ENCODE measurements at regions not wholly inside any gene's neighbourhood (a gene's known extent, or its start where the extent isn't known, plus 50 kb on each side); places are given as distances from the start of the nearest gene placed in this dataset.

- no peak for ATAC-seq (ENCODE audit: insufficient read depth, low read depth)
Measured at GRCh38 chr11:27250867-27251665, 111.9 kb downstream of the CCDC34 start.

DNA sequence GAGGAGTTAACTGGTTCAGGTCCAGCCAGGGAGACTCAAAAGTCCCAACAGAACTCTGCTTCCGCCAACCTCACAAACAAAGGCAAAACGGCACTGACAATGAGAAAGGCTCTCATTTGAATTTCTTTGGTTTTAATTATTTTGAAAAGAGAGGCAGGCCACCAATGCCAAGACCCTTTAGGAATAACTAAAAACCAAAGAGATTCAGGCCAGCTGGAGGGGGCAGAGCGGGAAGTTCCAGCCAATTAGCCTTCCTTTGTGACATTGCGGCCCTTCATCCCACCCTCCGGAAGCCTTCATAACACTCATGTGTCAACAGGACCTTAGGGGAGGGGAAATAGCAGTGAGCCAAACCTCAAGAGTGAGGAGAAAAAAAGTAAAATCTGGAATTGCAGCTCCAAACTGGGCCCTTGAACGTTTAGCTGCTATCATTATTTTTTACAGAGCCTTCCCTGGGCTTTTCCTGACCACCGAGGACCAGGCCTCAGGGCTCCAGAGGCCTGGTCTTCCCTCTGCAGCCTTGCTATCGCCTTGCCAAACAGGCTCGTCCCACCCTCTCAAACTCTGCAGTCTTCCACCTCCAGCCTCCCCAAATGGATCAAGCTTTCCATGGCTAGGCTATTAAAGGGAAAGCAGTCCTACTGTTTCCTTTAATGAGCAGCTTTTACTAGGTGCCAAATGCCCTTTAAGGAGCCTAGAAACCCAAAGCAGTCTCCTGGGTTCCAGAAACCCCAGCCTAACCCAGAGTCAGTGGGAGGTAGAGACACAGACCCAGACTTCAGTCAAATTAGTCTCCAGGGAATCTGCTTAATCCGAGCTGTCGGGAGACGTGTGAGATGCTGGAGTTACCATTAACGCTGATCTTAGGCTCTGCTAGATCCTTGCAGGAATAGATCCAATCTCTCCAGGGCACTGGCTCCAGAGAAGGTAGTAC, 114.2 kb downstream of the CCDC34 start:
- H3K27me3 ChIP-seq (ENCODE audit: insufficient read depth, low read length, poor library complexity) = no peaks in the 10 kb centered on the region
- DNase-seq = no peak
- H2AFZ ChIP-seq (ENCODE audit: low read depth, low read length) = no peak overlapping the region
- H3K9me3 ChIP-seq (ENCODE audit: insufficient read depth, low read length, severe bottlenecking) = no peaks in the 10 kb centered on the region
- ATAC-seq (ENCODE audit: insufficient read depth, low read depth) = no peak
- no peaks in the 10 kb centered on the region for H3K36me3 ChIP-seq (ENCODE audit: insufficient read depth, low read length)
- no peaks in the 10 kb centered on the region for H3K4me1 ChIP-seq (ENCODE audit: insufficient read depth, low read length)
- no peak overlapping the region for H3K4me2 ChIP-seq (ENCODE audit: insufficient read depth, low read length)
- TF ChIP-seq, protein P1, sequence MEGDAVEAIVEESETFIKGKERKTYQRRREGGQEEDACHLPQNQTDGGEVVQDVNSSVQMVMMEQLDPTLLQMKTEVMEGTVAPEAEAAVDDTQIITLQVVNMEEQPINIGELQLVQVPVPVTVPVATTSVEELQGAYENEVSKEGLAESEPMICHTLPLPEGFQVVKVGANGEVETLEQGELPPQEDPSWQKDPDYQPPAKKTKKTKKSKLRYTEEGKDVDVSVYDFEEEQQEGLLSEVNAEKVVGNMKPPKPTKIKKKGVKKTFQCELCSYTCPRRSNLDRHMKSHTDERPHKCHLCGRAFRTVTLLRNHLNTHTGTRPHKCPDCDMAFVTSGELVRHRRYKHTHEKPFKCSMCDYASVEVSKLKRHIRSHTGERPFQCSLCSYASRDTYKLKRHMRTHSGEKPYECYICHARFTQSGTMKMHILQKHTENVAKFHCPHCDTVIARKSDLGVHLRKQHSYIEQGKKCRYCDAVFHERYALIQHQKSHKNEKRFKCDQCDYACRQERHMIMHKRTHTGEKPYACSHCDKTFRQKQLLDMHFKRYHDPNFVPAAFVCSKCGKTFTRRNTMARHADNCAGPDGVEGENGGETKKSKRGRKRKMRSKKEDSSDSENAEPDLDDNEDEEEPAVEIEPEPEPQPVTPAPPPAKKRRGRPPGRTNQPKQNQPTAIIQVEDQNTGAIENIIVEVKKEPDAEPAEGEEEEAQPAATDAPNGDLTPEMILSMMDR (IDR thresholded peaks at IDR 0.05; ENCODE audit: borderline replicate concordance, extremely low read depth, low read length, poor library complexity, severe bottlenecking) = no peak
- no peak for TF ChIP-seq EZH2 (IDR thresholded peaks at IDR 0.05; ENCODE audit: borderline replicate concordance, low read depth, low read length, severe bottlenecking)
- no peaks in the 10 kb centered on the region for H4K20me1 ChIP-seq (ENCODE audit: insufficient read depth, low read length)
- H3K4me3 ChIP-seq (ENCODE audit: low read depth in 1 of 2, low read length in 2 of 2) = no peak overlapping the region
- no peaks in the 10 kb centered on the region for H3K79me2 ChIP-seq (ENCODE audit: insufficient read depth, low read length)
- no peak overlapping the region for H3K27ac ChIP-seq (ENCODE audit: low read length)
- H3K9ac ChIP-seq (ENCODE audit: low read depth, low read length) = no peak overlapping the region

More at GRCh38 chr11:27250867-27251665, 111.9 kb downstream of the CCDC34 start:
- Histone ChIP-seq H3K4me3 (ENCODE audit: low read depth in 1 of 2, low read length in 2 of 2) (no peak overlapping the region), H3K4me2 (ENCODE audit: insufficient read depth, low read length) (no peak overlapping the region), H3K9me3 (ENCODE audit: insufficient read depth, low read length, severe bottlenecking) (no peaks in the 10 kb centered on the region), H3K79me2 (ENCODE audit: insufficient read depth, low read length) (no peaks in the 10 kb centered on the region), H3K4me1 (ENCODE audit: insufficient read depth, low read length) (no peaks in the 10 kb centered on the region), H3K36me3 (ENCODE audit: insufficient read depth, low read length) (no peaks in the 10 kb centered on the region), H3K9ac (ENCODE audit: low read depth, low read length) (no peak overlapping the region), H4K20me1 (ENCODE audit: insufficient read depth, low read length) (no peaks in the 10 kb centered on the region), H3K27ac (ENCODE audit: low read length) (no peak overlapping the region), H2AFZ (ENCODE audit: low read depth, low read length) (no peak overlapping the region), H3K27me3 (ENCODE audit: insufficient read depth, low read length, poor library complexity) (no peaks in the 10 kb centered on the region)
- no peak for TF ChIP-seq EZH2 (IDR thresholded peaks at IDR 0.05; ENCODE audit: borderline replicate concordance, low read depth, low read length, severe bottlenecking)
- TF ChIP-seq, protein P1 (IDR thresholded peaks at IDR 0.05; ENCODE audit: borderline replicate concordance, extremely low read depth, low read length, poor library complexity, severe bottlenecking) = no peak
- no peak for DNase-seq

DNA sequence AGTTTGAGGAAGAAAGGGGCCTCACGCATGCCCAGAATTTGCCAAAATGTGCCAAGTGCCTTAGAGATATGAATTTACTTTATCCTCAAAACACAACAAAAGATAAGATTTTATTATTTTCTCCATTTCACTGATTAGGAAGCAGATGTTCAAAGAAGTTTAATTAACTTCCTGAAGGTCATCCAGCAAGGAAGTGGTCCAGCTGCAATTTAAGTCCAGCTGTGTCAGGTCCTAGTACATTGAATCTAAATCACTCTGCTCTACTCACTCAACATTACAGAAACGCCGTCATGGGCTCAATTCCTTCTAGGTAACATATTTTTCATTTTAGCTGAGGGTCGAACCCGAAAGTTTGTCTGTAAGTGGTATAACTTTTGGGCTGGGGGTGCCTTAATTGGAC, 115.4 kb downstream of the CCDC34 start:
- H3K9ac ChIP-seq (ENCODE audit: low read depth, low read length) = no peak overlapping the region
- H3K4me2 ChIP-seq (ENCODE audit: insufficient read depth, low read length) = no peak overlapping the region
- H3K4me3 ChIP-seq (ENCODE audit: low read depth in 1 of 2, low read length in 2 of 2) = no peak overlapping the region
- no peaks in the 10 kb centered on the region for H4K20me1 ChIP-seq (ENCODE audit: insufficient read depth, low read length)
- H3K27ac ChIP-seq (ENCODE audit: low read length) = no peak overlapping the region
- no peaks in the 10 kb centered on the region for H3K4me1 ChIP-seq (ENCODE audit: insufficient read depth, low read length)
- H3K27me3 ChIP-seq (ENCODE audit: insufficient read depth, low read length, poor library complexity) = no peaks in the 10 kb centered on the region
- no peaks in the 10 kb centered on the region for H3K79me2 ChIP-seq (ENCODE audit: insufficient read depth, low read length)
- H3K36me3 ChIP-seq (ENCODE audit: insufficient read depth, low read length) = no peaks in the 10 kb centered on the region
- H3K9me3 ChIP-seq (ENCODE audit: insufficient read depth, low read length, severe bottlenecking) = no peaks in the 10 kb centered on the region
- TF ChIP-seq, protein P1 (IDR thresholded peaks at IDR 0.05; ENCODE audit: borderline replicate concordance, extremely low read depth, low read length, poor library complexity, severe bottlenecking) = no peak
- TF ChIP-seq EZH2 (IDR thresholded peaks at IDR 0.05; ENCODE audit: borderline replicate concordance, low read depth, low read length, severe bottlenecking) = no peak
- no peak for DNase-seq
- no peak for ATAC-seq (ENCODE audit: insufficient read depth, low read depth)
- no peak overlapping the region for H2AFZ ChIP-seq (ENCODE audit: low read depth, low read length)
